Tibial nerve (tissue), 4 donors: ENCODE measurements at regions not wholly inside any gene's neighbourhood (a gene's known extent, or its start where the extent isn't known, plus 50 kb on each side); places are given as distances from the start of the nearest gene placed in this dataset.

ENCODE experiments used
- DNase-seq, 2 donors: peaks; one replicate each; pipeline ENCODE4 v3.0.0-alpha.2; 2019; ENCODE audit warnings: low spot score in 2 of 2
- H3K27ac ChIP-seq, 4 donors: fragments of 200-600 bp; sonication (generic) in 3 of 4; one replicate each; pipeline ENCODE4 v1.5.1; 2017 to 2019; ENCODE audit warnings: mild to moderate bottlenecking in 1 of 4
- H3K27me3 ChIP-seq, 2 donors: fragments of 200-600 bp; sonication (generic) in 1 of 2; one replicate each; pipeline versions ENCODE4 v1.5.1 to v1.6.0; 2017 to 2019
- H3K36me3 ChIP-seq, 3 donors: fragments of 200-600 bp; sonication (generic); one replicate each; pipeline ENCODE4 v1.5.1; 2018 to 2019
- H3K4me1 ChIP-seq, 4 donors: fragments of 200-600 bp; sonication (generic) in 3 of 4; one replicate each; pipeline ENCODE4 v1.5.1; 2017 to 2019
- H3K4me3 ChIP-seq, 4 donors: fragments of 200-600 bp; sonication (generic) in 3 of 4; one replicate each; pipeline ENCODE4 v1.5.1; 2017 to 2019; ENCODE audit warnings: mild to moderate bottlenecking in 1 of 4, moderate library complexity in 1 of 4
- H3K9me3 ChIP-seq, 4 donors: fragments of 200-600 bp; sonication (generic) in 3 of 4; one replicate each; pipeline ENCODE4 v1.5.1; 2017 to 2019
- CTCF ChIP-seq, 5 experiments: fragments of 200-600 bp in 3 of 5; fragments of 450-650 bp in 2 of 5; sonication (generic) in 3 of 5; IDR thresholded peaks; one replicate each; pipeline ENCODE4 v1.5.1; 2016 to 2019; ENCODE audit warnings: antibody characterized with exemption in 5 of 5, mild to moderate bottlenecking in 3 of 5, moderate library complexity in 2 of 5
- EP300 ChIP-seq, 2 donors: sonication (generic); formaldehyde crosslinking; IDR thresholded peaks; one replicate each; pipeline ENCODE4 v1.6.1; 2017; ENCODE audit warnings: antibody characterized with exemption in 2 of 2, mild to moderate bottlenecking in 1 of 2
- POLR2A ChIP-seq, 2 donors: fragments of 450-650 bp; IDR thresholded peaks; one replicate each; pipeline ENCODE4 v1.6.1; 2017; ENCODE audit warnings: antibody characterized with exemption in 2 of 2, mild to moderate bottlenecking in 2 of 2, moderate library complexity in 2 of 2
- WGBS, 2 donors: methylation state at CpG; one replicate each; pipeline ENCODE4 v1.1.5; 2018; 5-methylcytosine and 5-hydroxymethylcytosine counted together

- H3K4me3 ChIP-seq = no peak overlapping the region
- DNase-seq = no peak
- no peaks in the 10 kb centered on the region for H3K9me3 ChIP-seq
- H3K4me1 ChIP-seq = peaks cover 0 to 8% (median 0%) of the 10 kb centered on the region in 4 donors
- WGBS, 2 donors = 78 to 86% methylated on average over 7 of the region's 7 CpGs
- TF ChIP-seq EP300 (IDR thresholded peaks at IDR 0.05) (no peak), POLR2A (IDR thresholded peaks at IDR 0.05) (no peak), CTCF (IDR thresholded peaks at IDR 0.05) (no peak)
- H3K36me3 ChIP-seq = no peaks in the 10 kb centered on the region
- H3K27ac ChIP-seq = no peak overlapping the region
- H3K27me3 ChIP-seq = no peaks in the 10 kb centered on the region
These were observed 353.1 kb upstream of the NR3C2 start for GRCh38 chr4:148795156-148795864.

GRCh38 chr4:148793221-148793620, 351.0 kb upstream of the NR3C2 start:
- H3K4me3 ChIP-seq = no peak overlapping the region
- TF ChIP-seq EP300 (IDR thresholded peaks at IDR 0.05) (no peak), POLR2A (IDR thresholded peaks at IDR 0.05) (no peak), CTCF (IDR thresholded peaks at IDR 0.05) (no peak)
- no peak overlapping the region for H3K27ac ChIP-seq
- H3K36me3 ChIP-seq = no peaks in the 10 kb centered on the region
- H3K4me1 ChIP-seq = peaks cover 0 to 15% (median 0%) of the 10 kb centered on the region in 4 donors
- DNase-seq = no peak
- H3K9me3 ChIP-seq = no peaks in the 10 kb centered on the region
- 94 to 99% methylated on average over 2 of the region's 2 CpGs for WGBS, 2 donors
- H3K27me3 ChIP-seq = no peaks in the 10 kb centered on the region

GRCh38 chr4:148790691-148791090, 348.5 kb upstream of the NR3C2 start:
- no peak overlapping the region for H3K27ac ChIP-seq
- H3K4me1 ChIP-seq = peaks cover 0 to 15% (median 2%) of the 10 kb centered on the region in 4 donors
- TF ChIP-seq CTCF (IDR thresholded peaks at IDR 0.05) (no peak), EP300 (IDR thresholded peaks at IDR 0.05) (no peak), POLR2A (IDR thresholded peaks at IDR 0.05) (no peak)
- H3K36me3 ChIP-seq = no peaks in the 10 kb centered on the region
- H3K9me3 ChIP-seq = no peaks in the 10 kb centered on the region
- 38 to 49% methylated on average over 5 of the region's 5 CpGs for WGBS, 2 donors
- DNase-seq = no peak
- no peaks in the 10 kb centered on the region for H3K27me3 ChIP-seq
- no peak overlapping the region for H3K4me3 ChIP-seq

- Histone ChIP-seq H3K27ac (no peak overlapping the region), H3K4me1 (peaks cover 0 to 15% (median 2%) of the 10 kb centered on the region in 4 donors), H3K27me3 (no peaks in the 10 kb centered on the region), H3K9me3 (no peaks in the 10 kb centered on the region), H3K36me3 (no peaks in the 10 kb centered on the region), H3K4me3 (no peak overlapping the region)
- DNase-seq = no peak
- TF ChIP-seq EP300 (IDR thresholded peaks at IDR 0.05) (no peak), CTCF (IDR thresholded peaks at IDR 0.05) (no peak), POLR2A (IDR thresholded peaks at IDR 0.05) (no peak)
- 27 to 31% methylated on average over 5 of the region's 5 CpGs for WGBS, 2 donors
These were observed 348.0 kb upstream of the NR3C2 start for GRCh38 chr4:148790246-148790645.

GRCh38 chr4:148787831-148788477, 345.7 kb upstream of the NR3C2 start:
- Histone ChIP-seq H3K4me1 (peaks cover 0 to 15% (median 2%) of the 10 kb centered on the region in 4 donors), H3K9me3 (no peaks in the 10 kb centered on the region), H3K27ac (no peak overlapping the region), H3K36me3 (no peaks in the 10 kb centered on the region), H3K27me3 (no peaks in the 10 kb centered on the region), H3K4me3 (no peak overlapping the region)
- TF ChIP-seq EP300 (IDR thresholded peaks at IDR 0.05) (no peak), CTCF (IDR thresholded peaks at IDR 0.05) (no peak)
- DNase-seq = no peak
- 51 to 56% methylated on average over 2 of the region's 2 CpGs for WGBS, 2 donors
